GM13977 (cell line): ENCODE measurements at regions not wholly inside any gene's neighbourhood (a gene's known extent, or its start where the extent isn't known, plus 50 kb on each side); places are given as distances from the start of the nearest gene placed in this dataset.
"Not testable (repeated sequence)": the region's sequence is repeated elsewhere in the genome, so short reads cannot be mapped to it uniquely, and the experiment has no call there.

Experiments
- DNase-seq: peaks from one replicate; pipeline ENCODE4 v3.0.0; 2012; ENCODE audit warnings: low spot score
- in situ Hi-C: fragments of 300-500 bp; cut with MboI; formaldehyde crosslinking; loops from one replicate; pipeline ENCODE4 v1.12.0; 2022; ENCODE audit warnings: low sequenced_read_pairs, low pct_unique_long_range_greater_than_20kb, mixed read lengths, inconsistent platforms; ENCODE audit not compliant: unreplicated experiment
- TF ChIP-seq, protein P1 (sequence below): IDR thresholded peaks from 2 replicates; pipeline ENCODE4 v1.5.1; 2012; ENCODE audit warnings: mild to moderate bottlenecking, control low read depth; ENCODE audit not compliant: insufficient read depth; ENCODE audit errors: extremely low read depth, missing control alignments

DNA sequence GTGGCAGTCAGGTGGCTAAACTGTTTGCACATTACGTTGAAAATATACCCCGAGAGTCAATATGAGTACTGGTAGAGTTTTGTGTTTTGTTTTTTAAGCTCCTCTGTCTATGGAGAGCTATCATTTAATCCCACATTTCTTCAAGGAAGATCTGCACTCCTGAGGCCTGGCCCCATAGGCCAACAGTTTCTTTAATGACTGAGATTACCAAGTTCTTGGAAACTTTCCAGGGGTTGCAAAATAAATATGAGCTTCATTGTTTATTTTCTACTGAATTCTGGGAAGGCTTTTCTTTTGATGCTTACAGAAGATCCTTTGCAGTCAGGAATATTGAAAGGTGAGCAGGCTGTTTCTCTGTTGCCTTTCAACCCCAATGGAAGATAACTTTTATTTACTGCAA is 452.0 kb downstream of the JRKL start:
- no peak for DNase-seq
- TF ChIP-seq, protein P1, sequence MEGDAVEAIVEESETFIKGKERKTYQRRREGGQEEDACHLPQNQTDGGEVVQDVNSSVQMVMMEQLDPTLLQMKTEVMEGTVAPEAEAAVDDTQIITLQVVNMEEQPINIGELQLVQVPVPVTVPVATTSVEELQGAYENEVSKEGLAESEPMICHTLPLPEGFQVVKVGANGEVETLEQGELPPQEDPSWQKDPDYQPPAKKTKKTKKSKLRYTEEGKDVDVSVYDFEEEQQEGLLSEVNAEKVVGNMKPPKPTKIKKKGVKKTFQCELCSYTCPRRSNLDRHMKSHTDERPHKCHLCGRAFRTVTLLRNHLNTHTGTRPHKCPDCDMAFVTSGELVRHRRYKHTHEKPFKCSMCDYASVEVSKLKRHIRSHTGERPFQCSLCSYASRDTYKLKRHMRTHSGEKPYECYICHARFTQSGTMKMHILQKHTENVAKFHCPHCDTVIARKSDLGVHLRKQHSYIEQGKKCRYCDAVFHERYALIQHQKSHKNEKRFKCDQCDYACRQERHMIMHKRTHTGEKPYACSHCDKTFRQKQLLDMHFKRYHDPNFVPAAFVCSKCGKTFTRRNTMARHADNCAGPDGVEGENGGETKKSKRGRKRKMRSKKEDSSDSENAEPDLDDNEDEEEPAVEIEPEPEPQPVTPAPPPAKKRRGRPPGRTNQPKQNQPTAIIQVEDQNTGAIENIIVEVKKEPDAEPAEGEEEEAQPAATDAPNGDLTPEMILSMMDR: no peak
- in situ Hi-C loops: no loop called here

DNA sequence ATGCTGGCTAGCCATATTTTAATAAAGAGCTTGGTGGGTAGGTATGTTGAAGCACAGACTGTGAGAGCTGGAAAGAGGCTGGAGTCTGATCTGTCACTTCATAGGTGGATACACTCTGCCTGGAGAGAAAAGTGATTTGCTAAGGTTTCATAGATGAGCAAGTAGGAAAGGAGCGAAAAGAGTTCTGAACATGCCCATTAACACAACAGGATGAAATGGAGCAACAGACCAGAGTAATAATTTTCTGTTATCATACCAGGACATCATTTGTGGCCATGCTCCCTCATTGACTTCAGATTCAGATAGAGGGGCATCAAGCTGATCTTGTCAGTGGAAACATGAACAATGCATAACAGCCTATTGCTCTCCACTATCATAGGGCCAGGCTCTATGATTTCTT is 452.9 kb downstream of the JRKL start:
- in situ Hi-C loops: no loop called here
- TF ChIP-seq, protein P1: no peak
- DNase-seq: no peak

DNA sequence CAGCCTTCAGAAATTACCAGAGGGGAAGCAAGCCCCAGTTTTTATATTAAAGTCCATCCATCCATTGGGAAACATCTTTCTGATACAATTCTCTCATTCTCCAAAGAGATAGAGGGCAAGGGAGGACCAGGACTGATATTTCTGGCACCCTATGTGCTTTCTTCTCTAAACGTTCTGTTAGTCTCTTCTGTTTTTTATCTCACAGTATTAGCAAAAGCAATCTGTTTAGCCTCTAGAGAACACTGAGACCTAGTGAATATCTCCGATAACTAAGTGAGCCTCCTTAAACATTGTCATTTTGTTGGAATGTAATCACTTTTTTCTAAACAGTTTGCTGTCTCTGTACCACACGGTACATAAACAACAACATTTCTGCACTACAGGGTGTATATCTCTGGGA is 464.6 kb downstream of the JRKL start:
- DNase-seq: no peak
- TF ChIP-seq, protein P1: no peak
- in situ Hi-C loops: no loop called here

DNA sequence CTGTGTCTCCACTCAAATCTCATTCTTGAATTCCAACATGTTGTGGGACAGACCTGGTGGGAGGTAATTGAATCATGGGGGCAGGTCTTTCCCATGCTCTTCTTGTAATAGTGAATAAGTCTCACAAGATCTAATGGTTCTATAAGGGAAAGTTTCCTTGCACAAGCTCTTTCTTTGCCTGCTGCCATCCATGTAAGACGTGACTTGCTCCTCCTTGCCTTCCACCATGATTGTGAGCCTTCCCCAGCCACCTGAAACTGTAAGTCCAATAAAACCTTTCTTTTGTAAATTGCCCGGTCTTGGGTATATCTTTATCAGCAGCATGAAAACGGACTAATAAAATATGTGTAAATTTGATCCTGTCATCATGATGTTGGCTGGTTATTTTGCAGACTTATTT is 471.9 kb downstream of the JRKL start:
- DNase-seq, in situ Hi-C loops: not testable (repeated sequence)

DNA sequence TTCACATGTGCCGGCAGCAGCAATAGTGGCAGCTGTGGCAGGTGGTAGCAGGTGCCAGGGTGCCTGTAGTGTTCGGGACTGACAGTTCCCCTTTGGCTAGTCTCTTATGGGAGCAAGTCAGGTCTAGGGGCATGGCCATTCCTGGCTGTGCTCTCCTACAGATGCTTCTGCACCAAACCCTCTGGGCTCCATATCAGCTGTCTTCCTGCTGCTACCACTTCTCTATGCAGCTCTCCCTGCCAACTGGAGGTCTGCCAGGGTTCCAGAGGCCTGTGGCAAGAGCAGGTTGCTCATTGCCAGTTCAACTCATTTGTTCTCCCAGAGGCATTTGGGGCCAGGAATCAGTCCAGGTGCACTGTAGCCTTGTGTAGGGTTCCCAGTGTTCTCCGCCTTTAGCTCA is 473.7 kb downstream of the JRKL start:
- in situ Hi-C loops: no loop called here
- TF ChIP-seq, protein P1: no peak
- DNase-seq: no peak

DNA sequence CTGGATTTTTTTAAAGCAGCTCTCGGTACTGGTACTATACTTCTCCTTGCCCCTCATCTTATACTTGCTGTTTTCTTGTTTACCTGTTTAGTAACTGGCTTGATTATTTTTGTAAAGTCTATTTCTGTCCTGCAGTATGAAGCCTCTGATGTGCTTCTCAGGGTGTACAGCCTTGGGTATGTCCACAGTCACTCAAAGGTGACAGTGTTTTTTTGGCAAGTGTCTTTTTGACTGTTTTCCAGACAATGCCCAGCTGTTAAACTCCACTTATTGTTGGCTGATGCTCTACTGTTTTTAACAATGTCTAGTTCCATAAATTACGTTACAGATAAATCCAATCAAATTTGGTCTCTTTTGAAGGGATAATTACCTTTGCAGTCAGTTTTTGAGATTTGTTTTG is 475.2 kb downstream of the JRKL start:
- TF ChIP-seq, protein P1: no peak
- in situ Hi-C loops: no loop called here
- no peak for DNase-seq

DNA sequence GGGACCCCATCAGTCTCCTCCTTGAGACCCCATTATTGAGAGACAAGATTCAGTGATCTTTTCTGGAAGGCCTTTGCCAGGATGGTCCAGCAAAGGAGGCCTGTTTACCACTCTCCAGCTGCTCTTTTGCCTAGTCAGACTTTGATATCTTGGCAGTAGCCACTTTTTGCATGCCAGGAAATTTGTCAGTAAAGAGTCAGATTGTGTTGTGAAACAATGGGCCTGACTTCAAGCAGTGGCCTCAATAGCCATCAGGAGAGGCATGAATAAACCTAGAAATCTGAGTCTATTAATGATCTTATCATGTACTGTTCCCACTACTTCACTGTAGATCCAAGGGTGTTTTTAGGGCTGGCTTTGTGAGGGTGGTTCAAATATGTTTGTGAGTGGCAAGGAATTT is 479.4 kb downstream of the JRKL start:
- TF ChIP-seq, protein P1: no peak
- in situ Hi-C loops: no loop called here
- no peak for DNase-seq

DNA sequence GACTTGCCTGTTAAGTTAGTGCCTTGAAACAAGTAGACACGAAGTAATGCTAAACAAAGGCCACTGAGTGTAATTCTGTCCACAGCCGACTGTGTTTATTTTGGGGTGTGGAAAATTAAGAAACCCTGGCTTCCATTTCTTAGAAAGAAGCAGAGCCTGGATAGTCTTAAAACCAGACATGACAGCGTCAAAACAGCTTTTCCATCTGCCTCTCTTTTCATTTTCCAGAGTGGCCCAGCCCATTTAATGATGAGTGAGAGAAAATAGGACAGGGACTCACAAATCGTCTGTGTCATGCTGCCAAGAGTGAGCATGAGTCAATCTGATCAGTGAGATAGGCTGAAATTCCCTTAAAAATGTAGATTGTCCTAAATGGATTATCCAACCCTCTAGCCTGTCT is 485.9 kb downstream of the JRKL start:
- in situ Hi-C loops: no loop called here
- no peak for DNase-seq

More for the DNA sequence above, 485.9 kb downstream of the JRKL start:
- TF ChIP-seq, protein P1: no peak
